ENCODE measurements at regions not wholly inside any gene's neighbourhood (a gene's known extent, or its start where the extent isn't known, plus 50 kb on each side); places are given as distances from the start of the nearest gene placed in this dataset.

- no peak for TF ChIP-seq CTCF (IDR thresholded peaks at IDR 0.05 in 2 of 3, conservative IDR thresholded peaks at IDR 0.05 in 1 of 3; ENCODE audit: borderline replicate concordance in 1 of 3, insufficient read depth in 1 of 3, low read depth in 2 of 3, low read length in 2 of 3)
- TF ChIP-seq, protein P1, sequence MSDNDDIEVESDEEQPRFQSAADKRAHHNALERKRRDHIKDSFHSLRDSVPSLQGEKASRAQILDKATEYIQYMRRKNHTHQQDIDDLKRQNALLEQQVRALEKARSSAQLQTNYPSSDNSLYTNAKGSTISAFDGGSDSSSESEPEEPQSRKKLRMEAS (IDR thresholded peaks at IDR 0.05) = no peak
Measured at GRCh38 chrX:39438603-39439602, 637.6 kb downstream of the MID1IP1 start.

Data from HCT116 (cell line).